HL-60 (cell line): ENCODE measurements at regions not wholly inside any gene's neighbourhood (a gene's known extent, or its start where the extent isn't known, plus 50 kb on each side); places are given as distances from the start of the nearest gene placed in this dataset.

Source experiments
- DNase-seq, 2 experiments: peaks; one replicate each; pipeline ENCODE4 v3.0.0-alpha.2; 2010 to 2020; ENCODE audit warnings: low read depth in 1 of 2, low spot score in 1 of 2
- H3K27ac ChIP-seq: fragments of 250-450 bp; sonication (Bioruptor Pico); replicated peaks from 2 replicates; pipeline ENCODE4 v1.5.1; 2020; ENCODE audit warnings: mild to moderate bottlenecking, moderate library complexity
- H3K27me3 ChIP-seq: fragments of 250-450 bp; sonication (Bioruptor Pico); 2 replicates; pipeline ENCODE4 v1.5.1; 2021; ENCODE audit warnings: mild to moderate bottlenecking, moderate library complexity; ENCODE audit not compliant: insufficient read depth, poor library complexity, severe bottlenecking
- H3K4me3 ChIP-seq: replicated peaks from 2 replicates; pipeline ENCODE4 v1.5.1; 2011; ENCODE audit warnings: mild to moderate bottlenecking, control low read depth, low read length; ENCODE audit not compliant: insufficient read depth
- GABPA ChIP-seq: IDR thresholded peaks from 2 replicates; pipeline ENCODE4 v1.6.1; 2012; ENCODE audit warnings: low read depth
- POLR2AphosphoS5 ChIP-seq: IDR thresholded peaks from 2 replicates; pipeline ENCODE4 v1.6.1; 2012; ENCODE audit warnings: low read depth
- SPI1 ChIP-seq: IDR thresholded peaks from 2 replicates; pipeline ENCODE4 v1.6.1; 2012; ENCODE audit warnings: low read depth, mild to moderate bottlenecking, borderline replicate concordance
- TF ChIP-seq, protein P1 (sequence below): IDR thresholded peaks from 2 replicates; pipeline ENCODE4 v1.6.1; 2012; ENCODE audit warnings: low read depth; ENCODE audit not compliant: insufficient replicate concordance
- TF ChIP-seq, protein P2 (sequence below): IDR thresholded peaks from one replicate; pipeline ENCODE4 v1.5.1; 2011; ENCODE audit warnings: low read length, control low read depth, inconsistent platforms; ENCODE audit not compliant: insufficient read depth

DNA sequence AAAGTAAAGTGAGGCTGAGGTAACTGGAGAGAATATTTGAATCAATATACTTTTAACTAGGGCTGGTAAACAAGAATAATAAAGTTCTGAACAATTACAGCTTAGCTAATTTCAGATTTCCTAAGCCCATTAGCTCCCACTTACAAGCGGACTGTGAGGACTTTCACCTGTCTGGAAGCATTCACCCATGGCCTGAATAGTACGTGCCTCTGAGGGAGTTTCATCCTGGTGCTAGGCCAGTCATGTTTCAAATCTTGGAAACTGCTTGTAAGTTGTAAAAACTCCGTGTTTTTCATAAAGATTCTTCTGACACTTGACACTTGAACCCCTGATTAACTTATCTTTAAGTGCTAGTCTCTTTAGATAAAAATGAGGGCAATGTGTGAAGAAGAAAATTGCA lies 975.2 kb upstream of the GHITM start:
- Histone ChIP-seq H3K27ac (no peak overlapping the region), H3K27me3 (no peaks in the 10 kb centered on the region), H3K4me3 (no peak overlapping the region)
- TF ChIP-seq GABPA = no peak
- TF ChIP-seq, protein P1, sequence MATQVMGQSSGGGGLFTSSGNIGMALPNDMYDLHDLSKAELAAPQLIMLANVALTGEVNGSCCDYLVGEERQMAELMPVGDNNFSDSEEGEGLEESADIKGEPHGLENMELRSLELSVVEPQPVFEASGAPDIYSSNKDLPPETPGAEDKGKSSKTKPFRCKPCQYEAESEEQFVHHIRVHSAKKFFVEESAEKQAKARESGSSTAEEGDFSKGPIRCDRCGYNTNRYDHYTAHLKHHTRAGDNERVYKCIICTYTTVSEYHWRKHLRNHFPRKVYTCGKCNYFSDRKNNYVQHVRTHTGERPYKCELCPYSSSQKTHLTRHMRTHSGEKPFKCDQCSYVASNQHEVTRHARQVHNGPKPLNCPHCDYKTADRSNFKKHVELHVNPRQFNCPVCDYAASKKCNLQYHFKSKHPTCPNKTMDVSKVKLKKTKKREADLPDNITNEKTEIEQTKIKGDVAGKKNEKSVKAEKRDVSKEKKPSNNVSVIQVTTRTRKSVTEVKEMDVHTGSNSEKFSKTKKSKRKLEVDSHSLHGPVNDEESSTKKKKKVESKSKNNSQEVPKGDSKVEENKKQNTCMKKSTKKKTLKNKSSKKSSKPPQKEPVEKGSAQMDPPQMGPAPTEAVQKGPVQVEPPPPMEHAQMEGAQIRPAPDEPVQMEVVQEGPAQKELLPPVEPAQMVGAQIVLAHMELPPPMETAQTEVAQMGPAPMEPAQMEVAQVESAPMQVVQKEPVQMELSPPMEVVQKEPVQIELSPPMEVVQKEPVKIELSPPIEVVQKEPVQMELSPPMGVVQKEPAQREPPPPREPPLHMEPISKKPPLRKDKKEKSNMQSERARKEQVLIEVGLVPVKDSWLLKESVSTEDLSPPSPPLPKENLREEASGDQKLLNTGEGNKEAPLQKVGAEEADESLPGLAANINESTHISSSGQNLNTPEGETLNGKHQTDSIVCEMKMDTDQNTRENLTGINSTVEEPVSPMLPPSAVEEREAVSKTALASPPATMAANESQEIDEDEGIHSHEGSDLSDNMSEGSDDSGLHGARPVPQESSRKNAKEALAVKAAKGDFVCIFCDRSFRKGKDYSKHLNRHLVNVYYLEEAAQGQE = no peak
- no peak for TF ChIP-seq SPI1
- TF ChIP-seq, protein P2, sequence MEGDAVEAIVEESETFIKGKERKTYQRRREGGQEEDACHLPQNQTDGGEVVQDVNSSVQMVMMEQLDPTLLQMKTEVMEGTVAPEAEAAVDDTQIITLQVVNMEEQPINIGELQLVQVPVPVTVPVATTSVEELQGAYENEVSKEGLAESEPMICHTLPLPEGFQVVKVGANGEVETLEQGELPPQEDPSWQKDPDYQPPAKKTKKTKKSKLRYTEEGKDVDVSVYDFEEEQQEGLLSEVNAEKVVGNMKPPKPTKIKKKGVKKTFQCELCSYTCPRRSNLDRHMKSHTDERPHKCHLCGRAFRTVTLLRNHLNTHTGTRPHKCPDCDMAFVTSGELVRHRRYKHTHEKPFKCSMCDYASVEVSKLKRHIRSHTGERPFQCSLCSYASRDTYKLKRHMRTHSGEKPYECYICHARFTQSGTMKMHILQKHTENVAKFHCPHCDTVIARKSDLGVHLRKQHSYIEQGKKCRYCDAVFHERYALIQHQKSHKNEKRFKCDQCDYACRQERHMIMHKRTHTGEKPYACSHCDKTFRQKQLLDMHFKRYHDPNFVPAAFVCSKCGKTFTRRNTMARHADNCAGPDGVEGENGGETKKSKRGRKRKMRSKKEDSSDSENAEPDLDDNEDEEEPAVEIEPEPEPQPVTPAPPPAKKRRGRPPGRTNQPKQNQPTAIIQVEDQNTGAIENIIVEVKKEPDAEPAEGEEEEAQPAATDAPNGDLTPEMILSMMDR = no peak
- no peak for TF ChIP-seq POLR2AphosphoS5
- no peak for DNase-seq

DNA sequence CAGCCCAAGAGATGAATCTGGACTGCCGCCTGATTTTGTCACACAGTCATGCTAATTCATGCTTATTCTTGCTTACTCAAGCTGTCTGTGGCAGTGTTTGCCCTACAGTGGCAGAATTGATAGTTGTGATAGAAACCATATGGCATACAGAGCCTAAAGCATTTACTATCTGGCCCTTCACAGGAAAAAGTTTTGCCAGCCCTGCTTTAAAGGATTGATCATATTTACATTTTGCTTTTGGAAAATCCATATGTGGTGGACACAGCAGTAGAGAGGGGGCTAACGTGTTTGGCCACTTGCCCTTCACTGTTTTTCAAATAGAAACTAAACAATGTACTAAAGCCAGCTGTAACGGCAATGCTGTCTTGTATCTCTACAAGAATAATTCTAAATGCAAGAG lies 974.0 kb upstream of the GHITM start:
- Histone ChIP-seq H3K4me3 (no peak overlapping the region), H3K27ac (no peak overlapping the region), H3K27me3 (no peaks in the 10 kb centered on the region)
- TF ChIP-seq, protein P1 = no peak
- TF ChIP-seq GABPA (no peak), SPI1 (no peak), POLR2AphosphoS5 (no peak)
- TF ChIP-seq, protein P2 = no peak
- DNase-seq = no peak

DNA sequence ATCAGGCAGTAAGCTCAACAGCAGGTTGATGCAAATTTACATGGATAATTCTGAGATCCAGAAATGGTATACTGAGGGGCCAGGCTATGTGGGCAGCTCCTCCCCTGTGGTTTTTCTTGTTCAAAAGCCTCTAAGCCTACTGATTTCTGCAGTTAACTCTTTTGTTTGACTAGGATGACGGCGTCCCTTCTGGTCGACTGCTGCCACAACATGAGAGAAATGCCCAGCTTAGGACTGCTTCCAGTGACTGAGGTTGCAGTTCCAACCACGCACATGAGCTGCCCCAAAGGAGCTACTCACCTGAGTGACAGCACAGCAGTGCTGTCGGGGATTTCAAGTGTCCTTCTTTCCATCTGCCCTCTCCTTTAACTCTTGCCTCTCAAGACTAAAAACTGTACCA lies 973.0 kb upstream of the GHITM start:
- TF ChIP-seq SPI1 (no peak), GABPA (no peak), POLR2AphosphoS5 (no peak)
- TF ChIP-seq, protein P2 = no peak
- TF ChIP-seq, protein P1 = no peak
- no peak overlapping the region for H3K4me3 ChIP-seq
- no peak overlapping the region for H3K27ac ChIP-seq
- DNase-seq = no peak
- no peaks in the 10 kb centered on the region for H3K27me3 ChIP-seq
